Glutamatergic neuron (in vitro differentiated cells): ENCODE measurements at regions not wholly inside any gene's neighbourhood (a gene's known extent, or its start where the extent isn't known, plus 50 kb on each side); places are given as distances from the start of the nearest gene placed in this dataset.

Source experiments
- DNase-seq: peaks from one replicate; pipeline ENCODE4 v3.0.0; 2022
- H3K27ac Mint-ChIP-seq: one replicate; pipeline ENCODE4 v1.8.0; 2020; ENCODE audit warnings: mild to moderate bottlenecking, mixed read lengths, inconsistent platforms; ENCODE audit not compliant: unreplicated experiment
- H3K27me3 Mint-ChIP-seq: one replicate; pipeline ENCODE4 v1.8.0; 2020; ENCODE audit warnings: mild to moderate bottlenecking, moderate library complexity, mixed read lengths, inconsistent platforms; ENCODE audit not compliant: unreplicated experiment
- H3K36me3 Mint-ChIP-seq: one replicate; pipeline ENCODE4 v1.8.0; 2020; ENCODE audit warnings: mild to moderate bottlenecking, mixed read lengths, inconsistent platforms; ENCODE audit not compliant: unreplicated experiment
- H3K4me1 Mint-ChIP-seq: one replicate; pipeline ENCODE4 v1.8.0; 2020; ENCODE audit warnings: mild to moderate bottlenecking, low read depth, mixed read lengths, inconsistent platforms; ENCODE audit not compliant: unreplicated experiment
- H3K4me3 Mint-ChIP-seq: one replicate; pipeline ENCODE4 v1.8.0; 2020; ENCODE audit warnings: mild to moderate bottlenecking, mixed read lengths, inconsistent platforms; ENCODE audit not compliant: unreplicated experiment
- H3K9me3 Mint-ChIP-seq: one replicate; pipeline ENCODE4 v1.8.0; 2020; ENCODE audit warnings: mild to moderate bottlenecking, moderate library complexity, mixed read lengths, inconsistent platforms; ENCODE audit not compliant: unreplicated experiment
- TF ChIP-seq, protein P1 (sequence below): fragments of 200-600 bp; sonication (generic); IDR thresholded peaks from one replicate; pipeline ENCODE4 v1.5.0; 2021; ENCODE audit not compliant: partially characterized antibody, unreplicated experiment

DNA sequence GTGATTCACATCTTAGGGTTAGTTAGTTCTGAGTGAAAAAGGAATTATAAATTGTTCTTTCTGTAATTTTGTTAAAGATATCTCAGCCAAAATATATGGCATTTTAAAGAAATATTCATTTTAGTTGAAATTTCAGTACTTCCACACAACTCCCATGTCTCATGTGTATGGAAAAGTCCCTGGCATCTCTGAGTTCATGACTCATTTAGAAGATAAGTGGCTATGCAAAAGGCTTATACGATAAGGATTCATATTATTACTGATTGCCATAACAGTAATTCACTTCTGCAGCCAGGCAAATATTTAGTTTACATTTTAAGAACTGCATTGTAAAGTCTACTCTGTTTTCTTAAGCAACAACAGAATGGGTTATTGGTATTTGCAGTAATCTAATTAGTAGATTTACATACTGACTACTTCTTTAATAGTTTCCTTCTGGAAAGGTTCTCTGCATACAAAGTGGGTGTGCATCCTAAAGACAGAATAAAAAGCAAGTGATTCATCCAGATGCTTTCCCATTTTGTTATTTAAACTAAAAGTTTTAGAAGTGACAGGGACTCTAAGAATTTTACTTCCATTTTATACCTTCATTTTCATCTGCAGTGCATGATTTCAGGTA lies 682.4 kb upstream of the PABPC4L start:
- Mint-ChIP-seq H3K27ac (no peak overlapping the region), H3K9me3 (no peaks in the 10 kb centered on the region), H3K36me3 (no peaks in the 10 kb centered on the region), H3K4me3 (no peak overlapping the region), H3K4me1 (no peaks in the 10 kb centered on the region), H3K27me3 (no peaks in the 10 kb centered on the region)
- TF ChIP-seq, protein P1, sequence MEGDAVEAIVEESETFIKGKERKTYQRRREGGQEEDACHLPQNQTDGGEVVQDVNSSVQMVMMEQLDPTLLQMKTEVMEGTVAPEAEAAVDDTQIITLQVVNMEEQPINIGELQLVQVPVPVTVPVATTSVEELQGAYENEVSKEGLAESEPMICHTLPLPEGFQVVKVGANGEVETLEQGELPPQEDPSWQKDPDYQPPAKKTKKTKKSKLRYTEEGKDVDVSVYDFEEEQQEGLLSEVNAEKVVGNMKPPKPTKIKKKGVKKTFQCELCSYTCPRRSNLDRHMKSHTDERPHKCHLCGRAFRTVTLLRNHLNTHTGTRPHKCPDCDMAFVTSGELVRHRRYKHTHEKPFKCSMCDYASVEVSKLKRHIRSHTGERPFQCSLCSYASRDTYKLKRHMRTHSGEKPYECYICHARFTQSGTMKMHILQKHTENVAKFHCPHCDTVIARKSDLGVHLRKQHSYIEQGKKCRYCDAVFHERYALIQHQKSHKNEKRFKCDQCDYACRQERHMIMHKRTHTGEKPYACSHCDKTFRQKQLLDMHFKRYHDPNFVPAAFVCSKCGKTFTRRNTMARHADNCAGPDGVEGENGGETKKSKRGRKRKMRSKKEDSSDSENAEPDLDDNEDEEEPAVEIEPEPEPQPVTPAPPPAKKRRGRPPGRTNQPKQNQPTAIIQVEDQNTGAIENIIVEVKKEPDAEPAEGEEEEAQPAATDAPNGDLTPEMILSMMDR, result no peak
- DNase-seq, result no peak

- Mint-ChIP-seq H3K27me3 (no peaks in the 10 kb centered on the region), H3K36me3 (no peaks in the 10 kb centered on the region), H3K4me1 (no peaks in the 10 kb centered on the region), H3K9me3 (no peaks in the 10 kb centered on the region), H3K27ac (no peak overlapping the region), H3K4me3 (no peak overlapping the region)
- DNase-seq, result no peak
- TF ChIP-seq, protein P1, result no peak
Measured at GRCh38 chr4:134879019-134879418, 677.4 kb upstream of the PABPC4L start.

- Mint-ChIP-seq H3K4me3 (no peak overlapping the region), H3K9me3 (no peaks in the 10 kb centered on the region), H3K27me3 (no peaks in the 10 kb centered on the region), H3K4me1 (no peaks in the 10 kb centered on the region), H3K27ac (no peak overlapping the region), H3K36me3 (no peaks in the 10 kb centered on the region)
- no peak for DNase-seq
- TF ChIP-seq, protein P1, result no peak
Measured at GRCh38 chr4:134867027-134867426, 665.4 kb upstream of the PABPC4L start.

GRCh38 chr4:134865675-134866074 lies 664.1 kb upstream of the PABPC4L start:
- DNase-seq, result no peak
- Mint-ChIP-seq H3K9me3 (no peaks in the 10 kb centered on the region), H3K4me3 (no peak overlapping the region), H3K27me3 (no peaks in the 10 kb centered on the region), H3K4me1 (no peaks in the 10 kb centered on the region), H3K27ac (no peak overlapping the region), H3K36me3 (no peaks in the 10 kb centered on the region)
- TF ChIP-seq, protein P1, result peak; percentile 19

GRCh38 chr4:134862116-134862515 lies 660.5 kb upstream of the PABPC4L start:
- Mint-ChIP-seq H3K4me1 (no peaks in the 10 kb centered on the region), H3K27me3 (no peaks in the 10 kb centered on the region), H3K4me3 (no peak overlapping the region), H3K36me3 (no peaks in the 10 kb centered on the region), H3K9me3 (no peaks in the 10 kb centered on the region), H3K27ac (no peak overlapping the region)
- no peak for DNase-seq
- TF ChIP-seq, protein P1, result no peak
